HPDE6-E6E7 (cell line): ENCODE measurements at regions not wholly inside any gene's neighbourhood (a gene's known extent, or its start where the extent isn't known, plus 50 kb on each side); places are given as distances from the start of the nearest gene placed in this dataset.
"Not testable (repeated sequence)": the region's sequence is repeated elsewhere in the genome, so short reads cannot be mapped to it uniquely, and the experiment has no call there.

Source experiments
- DNase-seq: peaks from one replicate; pipeline ENCODE4 v3.0.0; 2011; ENCODE audit warnings: missing footprints; ENCODE audit errors: extremely low spot score

DNA sequence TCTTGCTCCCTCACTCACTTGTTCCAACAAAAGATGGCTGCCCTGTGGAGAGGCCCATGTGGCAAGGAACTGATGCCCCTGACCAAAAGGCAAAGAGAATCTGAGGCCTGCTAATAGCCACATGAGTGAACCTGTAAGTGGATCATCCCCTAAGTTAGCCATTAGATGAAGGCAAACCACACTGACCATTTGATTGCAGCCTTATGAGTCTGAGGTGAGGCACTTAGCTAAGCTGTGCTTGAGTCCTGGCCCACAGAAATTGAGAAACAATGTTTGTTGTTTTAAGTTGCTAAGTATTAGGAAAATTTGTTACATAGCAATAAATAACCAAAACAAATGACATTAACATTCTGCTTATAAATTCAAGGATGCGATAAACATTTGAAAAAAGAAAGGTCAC lies 100.1 kb upstream of the BET1 start:
- no peak for DNase-seq

GRCh38 chr7:94109556-94109955 lies 105.4 kb upstream of the BET1 start:
- DNase-seq = no peak

- DNase-seq = no peak
Measured at GRCh38 chr7:94111009-94111408, 106.9 kb upstream of the BET1 start.

- DNase-seq = no peak
Measured at GRCh38 chr7:94115316-94115715, 111.2 kb upstream of the BET1 start.

- DNase-seq = no peak
Measured at GRCh38 chr7:94123136-94123535, 119.0 kb upstream of the BET1 start.

GRCh38 chr7:94127026-94127425 lies 122.9 kb upstream of the BET1 start:
- DNase-seq = no peak

GRCh38 chr7:94128072-94128471 lies 123.9 kb upstream of the BET1 start:
- no peak for DNase-seq

GRCh38 chr7:94129443-94130140 lies 125.4 kb upstream of the BET1 start:
- no peak for DNase-seq

DNA sequence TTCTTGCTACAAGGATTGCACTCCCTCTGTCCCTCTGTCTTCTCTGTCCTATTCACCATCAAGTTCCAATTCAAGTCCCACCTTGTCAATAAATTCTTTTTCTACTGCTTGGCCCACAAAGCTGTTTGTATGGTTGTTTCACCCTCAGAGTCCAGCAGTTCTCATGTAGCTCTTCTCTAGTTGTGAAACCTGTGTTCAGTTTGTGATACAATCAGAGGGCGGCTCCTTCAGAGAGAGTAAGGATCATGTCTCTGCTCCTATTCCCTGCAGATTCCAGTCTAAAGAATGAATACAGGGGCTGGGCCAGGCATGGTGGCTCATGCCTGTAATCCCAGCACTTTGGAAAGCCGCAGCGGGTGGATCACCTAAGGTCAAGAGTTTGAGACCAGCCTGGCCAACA lies 126.6 kb upstream of the BET1 start:
- DNase-seq = no peak

DNA sequence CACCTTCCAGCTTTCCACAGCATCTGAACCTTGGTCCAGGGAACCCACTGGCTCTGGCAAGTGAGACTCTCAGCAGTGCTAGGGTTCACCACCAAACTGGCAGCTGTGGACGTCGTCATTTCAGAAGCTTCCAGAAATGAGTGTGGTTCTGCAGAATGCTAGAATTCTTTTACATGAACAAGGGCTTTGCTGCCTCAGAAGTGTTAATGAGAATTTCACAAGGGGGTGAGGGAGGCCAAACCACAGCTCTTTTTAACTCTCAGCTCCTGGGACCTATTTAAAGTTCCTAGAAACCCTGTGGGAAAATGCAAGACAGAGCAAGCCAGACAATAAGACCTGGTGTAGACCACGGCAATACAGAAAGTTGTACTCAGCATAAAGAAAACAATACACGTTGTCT lies 129.3 kb upstream of the BET1 start:
- DNase-seq = no peak

GRCh38 chr7:94135180-94135579 lies 131.0 kb upstream of the BET1 start:
- no peak for DNase-seq

- no peak for DNase-seq
Measured at GRCh38 chr7:94142281-94142680, 138.1 kb upstream of the BET1 start.

GRCh38 chr7:94145602-94146001 lies 141.4 kb upstream of the BET1 start:
- DNase-seq = no peak

DNA sequence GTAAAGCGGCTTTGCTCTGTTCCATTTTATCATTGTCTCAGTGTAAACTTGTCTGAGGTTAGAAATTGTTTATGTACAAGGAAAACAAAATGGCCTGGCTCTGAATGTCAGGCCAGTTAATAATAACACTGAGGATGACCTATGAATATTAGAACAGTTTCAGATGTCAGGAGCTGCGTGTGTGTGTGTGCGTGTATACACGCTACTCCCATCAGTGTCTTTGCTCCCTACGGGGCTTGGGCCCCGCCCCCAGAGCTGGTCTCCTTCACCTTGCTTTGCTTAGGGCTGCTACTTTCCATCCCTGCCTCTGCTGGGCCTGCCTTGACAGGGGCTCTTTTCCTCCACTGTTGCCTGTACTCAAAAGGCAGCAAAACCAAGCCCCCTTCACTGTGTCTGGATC lies 142.3 kb upstream of the BET1 start:
- DNase-seq = no peak

- DNase-seq = no peak
Measured at GRCh38 chr7:94149789-94150545, 145.8 kb upstream of the BET1 start.

DNA sequence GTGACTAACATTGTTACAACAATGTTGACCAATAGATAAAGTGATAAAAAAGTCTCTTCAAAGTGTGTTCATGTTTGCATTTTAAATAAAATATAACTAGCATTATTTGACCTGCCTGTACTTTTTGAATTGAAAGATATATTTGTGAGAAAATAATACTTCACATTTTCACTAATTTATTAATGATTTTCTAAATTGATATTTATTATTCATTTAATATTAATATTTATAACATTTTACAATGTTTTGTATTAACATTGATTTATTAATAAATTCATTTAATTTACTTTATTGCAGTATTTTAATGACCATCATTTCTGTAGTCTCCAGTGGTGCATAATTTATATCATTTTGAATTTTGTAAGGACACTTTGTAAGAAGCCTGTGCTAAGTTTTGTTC lies 150.0 kb upstream of the BET1 start:
- no peak for DNase-seq

- no peak for DNase-seq
Measured at GRCh38 chr7:94154858-94155257, 150.7 kb upstream of the BET1 start.

DNA sequence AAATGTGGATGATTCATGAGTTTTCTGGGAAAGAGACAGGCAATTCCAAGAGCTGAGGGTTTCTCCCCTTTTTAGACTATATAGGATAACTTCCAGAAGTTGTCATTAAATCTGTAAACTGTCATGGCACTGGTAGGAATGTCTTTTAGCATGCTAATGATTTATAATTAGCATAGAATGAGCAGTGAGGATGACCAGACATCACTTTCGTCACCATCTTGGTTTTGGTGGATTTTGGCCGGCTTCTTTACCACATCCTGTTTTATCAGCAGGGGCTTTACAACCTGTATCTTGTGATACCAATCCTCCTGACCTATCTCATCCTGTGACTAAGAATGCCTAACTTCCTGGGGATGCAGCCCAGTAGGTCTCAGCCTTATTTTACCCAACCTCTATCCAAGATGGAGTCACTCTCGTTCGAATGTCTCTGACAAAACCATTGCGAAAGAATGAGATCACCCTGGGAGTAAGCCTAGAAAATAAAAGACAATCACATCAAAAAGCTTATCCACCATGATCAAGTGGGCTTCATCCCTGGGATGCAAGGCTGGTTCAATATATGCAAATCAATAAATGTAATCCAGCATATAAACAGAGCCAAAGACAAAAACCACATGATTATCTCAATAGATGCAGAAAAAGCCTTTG lies 153.6 kb upstream of the BET1 start:
- not testable (repeated sequence) for DNase-seq

DNA sequence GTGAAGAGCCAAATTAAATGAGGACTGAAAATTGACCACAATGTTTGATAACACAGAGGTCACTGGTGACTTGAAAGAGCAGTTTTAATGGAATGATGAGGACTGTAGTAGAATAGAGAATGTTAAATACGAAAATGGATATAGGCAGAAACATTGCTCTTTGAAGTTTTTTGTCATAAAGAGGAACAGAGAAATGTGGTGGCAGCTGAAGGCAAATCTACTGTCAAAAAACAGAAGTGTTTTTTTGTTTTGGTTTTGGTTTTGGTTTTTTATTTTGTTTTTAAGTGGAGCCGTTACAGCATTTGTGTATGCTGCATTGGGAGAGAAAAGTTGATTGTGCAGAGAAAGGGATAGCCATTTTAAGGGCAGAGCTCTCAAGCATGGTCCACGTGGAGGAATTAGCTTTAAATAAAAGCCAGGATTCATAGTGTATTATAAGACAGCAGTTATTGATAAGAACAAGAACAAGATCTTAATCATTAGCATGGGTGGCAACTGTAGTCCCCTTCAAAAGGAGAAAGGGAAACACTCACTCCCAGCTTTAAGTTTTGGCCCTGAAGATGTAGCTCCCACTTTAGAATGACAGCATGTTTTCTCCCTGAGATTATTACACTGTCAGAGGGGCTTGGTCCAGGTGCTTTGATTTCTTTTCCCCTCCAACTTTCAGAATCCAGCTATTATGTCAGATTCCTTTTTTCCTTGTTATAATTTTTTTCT lies 156.7 kb upstream of the BET1 start:
- no peak for DNase-seq

GRCh38 chr7:94161476-94161875 lies 157.3 kb upstream of the BET1 start:
- no peak for DNase-seq

- DNase-seq = no peak
Measured at GRCh38 chr7:94169682-94170081, 165.5 kb upstream of the BET1 start.

- no peak for DNase-seq
Measured at GRCh38 chr7:94170836-94171235, 166.7 kb upstream of the BET1 start.
